ENCODE measurements at regions not wholly inside any gene's neighbourhood (a gene's known extent, or its start where the extent isn't known, plus 50 kb on each side); places are given as distances from the start of the nearest gene placed in this dataset.

- TF ChIP-seq CTCF (IDR thresholded peaks at IDR 0.05): no peak
- no peak for TF ChIP-seq POLR2AphosphoS5 (IDR thresholded peaks at IDR 0.05)
- no peak for TF ChIP-seq POLR2A (IDR thresholded peaks at IDR 0.05)
- no peak for TF ChIP-seq EP300 (IDR thresholded peaks at IDR 0.05)
- H3K4me3 ChIP-seq: no peak overlapping the region
- H3K4me1 ChIP-seq: no peaks in the 10 kb centered on the region
- no peaks in the 10 kb centered on the region for H3K36me3 ChIP-seq
- H3K9me3 ChIP-seq: peaks cover 0 to 6% (median 0%) of the 10 kb centered on the region in 4 donors
- DNase-seq: no peak
- no peak overlapping the region for H3K27ac ChIP-seq
- no peaks in the 10 kb centered on the region for H3K27me3 ChIP-seq
- 74 to 85% methylated on average over 4 of the region's 4 CpGs for WGBS, 2 donors
- intact Hi-C loops (cut with DNase I): no loop called here
These were observed 475.9 kb downstream of the TLE1 start for GRCh38 chr9:81213456-81213855.

DNA sequence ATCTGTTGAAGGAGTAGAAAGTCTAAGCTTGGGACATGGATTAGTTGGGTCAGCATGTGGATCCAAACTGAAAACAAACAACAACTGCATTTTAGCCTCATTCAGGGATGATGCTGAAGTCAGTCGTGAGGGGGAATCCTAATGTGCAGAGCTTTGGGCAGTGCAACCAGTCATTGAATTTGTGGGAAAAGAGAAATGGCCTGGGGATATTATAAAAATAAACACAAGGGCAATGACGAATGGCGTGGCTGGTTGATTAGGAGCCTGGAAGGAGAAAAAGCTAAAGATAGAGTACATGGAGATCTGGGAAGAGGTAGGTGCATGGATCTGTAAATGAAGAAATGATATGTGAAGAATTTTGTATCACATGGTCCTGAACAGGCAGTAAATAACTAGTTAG, 477.6 kb downstream of the TLE1 start:
- TF ChIP-seq POLR2A (IDR thresholded peaks at IDR 0.05): no peak
- no peak for TF ChIP-seq EP300 (IDR thresholded peaks at IDR 0.05)
- TF ChIP-seq CTCF (IDR thresholded peaks at IDR 0.05): no peak
- TF ChIP-seq POLR2AphosphoS5 (IDR thresholded peaks at IDR 0.05): no peak
- 89 to 94% methylated on average over 3 of the region's 3 CpGs for WGBS, 2 donors

GRCh38 chr9:81207651-81208050, 481.7 kb downstream of the TLE1 start:
- Histone ChIP-seq H3K9me3 (no peaks in the 10 kb centered on the region), H3K4me1 (peaks cover 0 to 12% (median 0%) of the 10 kb centered on the region in 4 donors), H3K27ac (no peak overlapping the region), H3K4me3 (no peak overlapping the region), H3K36me3 (no peaks in the 10 kb centered on the region), H3K27me3 (no peaks in the 10 kb centered on the region)
- 87 to 89% methylated on average over 4 of the region's 4 CpGs for WGBS, 2 donors
- intact Hi-C loops (cut with DNase I): no loop called here
- TF ChIP-seq POLR2AphosphoS5 (IDR thresholded peaks at IDR 0.05) (no peak), CTCF (IDR thresholded peaks at IDR 0.05) (no peak), EP300 (IDR thresholded peaks at IDR 0.05) (no peak), POLR2A (IDR thresholded peaks at IDR 0.05) (no peak)
- DNase-seq: no peak

More for the DNA sequence above, 477.6 kb downstream of the TLE1 start:
- DNase-seq: no peak
- Histone ChIP-seq H3K27ac (no peak overlapping the region), H3K36me3 (no peaks in the 10 kb centered on the region), H3K9me3 (no peaks in the 10 kb centered on the region), H3K4me3 (no peak overlapping the region), H3K4me1 (no peaks in the 10 kb centered on the region), H3K27me3 (no peaks in the 10 kb centered on the region)
- intact Hi-C loops (cut with DNase I): no loop called here

GRCh38 chr9:81202292-81202691, 487.1 kb downstream of the TLE1 start:
- Histone ChIP-seq H3K27me3 (no peaks in the 10 kb centered on the region), H3K4me1 (peaks cover 0 to 12% (median 0%) of the 10 kb centered on the region in 4 donors), H3K9me3 (no peaks in the 10 kb centered on the region), H3K4me3 (no peak overlapping the region), H3K36me3 (no peaks in the 10 kb centered on the region), H3K27ac (no peak overlapping the region)
- no peak for DNase-seq
- intact Hi-C loops (cut with DNase I): no loop called here
- TF ChIP-seq POLR2AphosphoS5 (IDR thresholded peaks at IDR 0.05): no peak
- TF ChIP-seq EP300 (IDR thresholded peaks at IDR 0.05): no peak
- no peak for TF ChIP-seq POLR2A (IDR thresholded peaks at IDR 0.05)
- TF ChIP-seq CTCF (IDR thresholded peaks at IDR 0.05): no peak
- 90 to 95% methylated on average over 6 of the region's 6 CpGs for WGBS, 2 donors

DNA sequence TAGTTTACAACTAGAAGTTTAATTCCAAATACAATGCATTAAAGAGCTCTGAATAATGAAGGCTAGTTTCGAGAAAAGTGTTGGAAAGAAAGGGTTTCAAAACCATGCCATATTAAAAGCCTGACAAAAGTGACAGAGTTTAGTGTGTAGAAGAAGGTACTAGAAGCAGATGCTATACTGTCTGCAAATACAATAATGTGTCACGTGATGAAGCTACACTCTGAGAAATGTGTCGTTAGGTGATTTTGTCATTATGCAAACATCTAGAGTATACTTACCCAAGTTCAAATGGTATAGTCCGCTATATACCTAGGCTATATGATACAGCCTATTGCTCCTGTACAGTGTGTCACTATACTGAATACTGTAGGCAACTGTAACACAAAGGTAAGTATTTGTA, 494.1 kb downstream of the TLE1 start:
- no peak overlapping the region for H3K4me3 ChIP-seq
- H3K36me3 ChIP-seq: no peaks in the 10 kb centered on the region
- no peak for DNase-seq
- H3K27me3 ChIP-seq: no peaks in the 10 kb centered on the region
- H3K27ac ChIP-seq: no peak overlapping the region
- WGBS, 2 donors: 48 to 84% methylated on average over 4 of the region's 4 CpGs
- no peak for TF ChIP-seq EP300 (IDR thresholded peaks at IDR 0.05)
- no peak for TF ChIP-seq POLR2A (IDR thresholded peaks at IDR 0.05)
- no peak for TF ChIP-seq CTCF (IDR thresholded peaks at IDR 0.05)
- TF ChIP-seq POLR2AphosphoS5 (IDR thresholded peaks at IDR 0.05): no peak
- H3K9me3 ChIP-seq: peaks cover 0 to 5% (median 0%) of the 10 kb centered on the region in 4 donors
- H3K4me1 ChIP-seq: no peaks in the 10 kb centered on the region
- intact Hi-C loops (cut with DNase I): no loop called here

All from sigmoid colon (tissue), 6 donors.